Astrocyte (in vitro differentiated cells and primary cell): ENCODE measurements at regions not wholly inside any gene's neighbourhood (a gene's known extent, or its start where the extent isn't known, plus 50 kb on each side); places are given as distances from the start of the nearest gene placed in this dataset.
A peak's percentile ranks its signal among the peaks of the same experiment; 100 is the strongest.

Experiments
- DNase-seq: peaks from one replicate; pipeline ENCODE4 v3.0.0-alpha.2; 2010; ENCODE audit warnings: low read depth
- FAIRE-seq: peaks from 2 replicates; lab custom pipeline; 2011; peaks lifted over from hg19 to GRCh38; lab: Jason Lieb, UNC
- H2AFZ ChIP-seq: 2 replicates; pipeline ENCODE4 v1.6.0; 2012; ENCODE audit warnings: low read depth, low read length, inconsistent platforms
- H3K27ac ChIP-seq: 2 replicates; pipeline ENCODE4 v1.5.1; 2011; ENCODE audit warnings: low read depth, low read length, inconsistent platforms
- H3K27me3 ChIP-seq: 2 replicates; pipeline ENCODE4 v1.6.0; 2011; ENCODE audit warnings: low read length, inconsistent platforms; ENCODE audit not compliant: insufficient read depth
- H3K36me3 ChIP-seq: 2 replicates; pipeline ENCODE4 v1.5.1; 2011; ENCODE audit warnings: low read length, inconsistent platforms; ENCODE audit not compliant: insufficient read depth
- H3K4me1 ChIP-seq: 2 replicates; pipeline ENCODE4 v1.5.1; 2011; ENCODE audit warnings: low read length, inconsistent platforms; ENCODE audit not compliant: insufficient read depth
- H3K4me2 ChIP-seq: 2 replicates; pipeline ENCODE4 v1.6.0; 2012; ENCODE audit warnings: low read length, inconsistent platforms
- H3K4me3 ChIP-seq: 2 replicates; pipeline ENCODE4 v1.5.1; 2011; ENCODE audit warnings: low read depth, mild to moderate bottlenecking, low read length, inconsistent platforms; ENCODE audit not compliant: insufficient read depth
- H3K79me2 ChIP-seq: 2 replicates; pipeline ENCODE4 v1.6.0; 2012; ENCODE audit warnings: mild to moderate bottlenecking, low read length, inconsistent platforms; ENCODE audit not compliant: insufficient read depth
- H3K9ac ChIP-seq: 2 replicates; pipeline ENCODE4 v1.6.0; 2012; ENCODE audit warnings: mild to moderate bottlenecking, low read length, inconsistent platforms
- H3K9me3 ChIP-seq: 2 replicates; pipeline ENCODE4 v1.5.1; 2012; ENCODE audit warnings: low read depth, mild to moderate bottlenecking, low read length, inconsistent platforms; ENCODE audit not compliant: insufficient read depth
- H4K20me1 ChIP-seq: 2 replicates; pipeline ENCODE4 v1.6.0; 2012; ENCODE audit warnings: low read length, inconsistent platforms; ENCODE audit not compliant: insufficient read depth
- H3K27ac Mint-ChIP-seq: one replicate; pipeline ENCODE4 v1.8.0; 2021; ENCODE audit warnings: mild to moderate bottlenecking, mixed read lengths; ENCODE audit not compliant: unreplicated experiment
- H3K27me3 Mint-ChIP-seq: one replicate; pipeline ENCODE4 v1.8.0; 2021; ENCODE audit warnings: low read depth, mixed read lengths; ENCODE audit not compliant: unreplicated experiment
- H3K36me3 Mint-ChIP-seq: one replicate; pipeline ENCODE4 v1.8.0; 2021; ENCODE audit warnings: low read depth, mixed read lengths; ENCODE audit not compliant: unreplicated experiment
- H3K4me1 Mint-ChIP-seq: one replicate; pipeline ENCODE4 v1.8.0; 2021; ENCODE audit warnings: low read depth, mixed read lengths; ENCODE audit not compliant: unreplicated experiment
- H3K4me3 Mint-ChIP-seq: one replicate; pipeline ENCODE4 v1.8.0; 2021; ENCODE audit warnings: mild to moderate bottlenecking, moderate library complexity, mixed read lengths; ENCODE audit not compliant: unreplicated experiment
- H3K9me3 Mint-ChIP-seq: one replicate; pipeline ENCODE4 v1.8.0; 2021; ENCODE audit warnings: mild to moderate bottlenecking, mixed read lengths; ENCODE audit not compliant: unreplicated experiment
- EZH2 ChIP-seq: IDR thresholded peaks from 2 replicates; pipeline ENCODE4 v1.6.1; 2012; ENCODE audit warnings: mild to moderate bottlenecking, low read length, inconsistent platforms; ENCODE audit not compliant: insufficient read depth
- TF ChIP-seq, protein P1 (sequence below): IDR thresholded peaks from 2 replicates; pipeline ENCODE4 v1.5.1; 2011; ENCODE audit warnings: low read depth, mild to moderate bottlenecking, inconsistent platforms, low read length, moderate library complexity; ENCODE audit not compliant: insufficient read depth

GRCh38 chr4:157997296-157997695, 175.5 kb downstream of the GASK1B start:
- Mint-ChIP-seq H3K36me3 (no peaks in the 10 kb centered on the region), H3K9me3 (no peaks in the 10 kb centered on the region), H3K27ac (no peak overlapping the region), H3K4me3 (no peak overlapping the region), H3K4me1 (peaks cover 4% of the 10 kb centered on the region), H3K27me3 (no peaks in the 10 kb centered on the region)
- Histone ChIP-seq H3K27ac (no peak overlapping the region), H3K79me2 (no peaks in the 10 kb centered on the region), H3K4me2 (no peak overlapping the region), H2AFZ (no peak overlapping the region), H3K27me3 (no peaks in the 10 kb centered on the region), H4K20me1 (no peaks in the 10 kb centered on the region), H3K9me3 (no peaks in the 10 kb centered on the region), H3K4me1 (no peaks in the 10 kb centered on the region), H3K36me3 (no peaks in the 10 kb centered on the region), H3K4me3 (no peak overlapping the region), H3K9ac (no peak overlapping the region)
- no peak for DNase-seq
- no peak for FAIRE-seq
- TF ChIP-seq EZH2, result no peak
- TF ChIP-seq, protein P1, sequence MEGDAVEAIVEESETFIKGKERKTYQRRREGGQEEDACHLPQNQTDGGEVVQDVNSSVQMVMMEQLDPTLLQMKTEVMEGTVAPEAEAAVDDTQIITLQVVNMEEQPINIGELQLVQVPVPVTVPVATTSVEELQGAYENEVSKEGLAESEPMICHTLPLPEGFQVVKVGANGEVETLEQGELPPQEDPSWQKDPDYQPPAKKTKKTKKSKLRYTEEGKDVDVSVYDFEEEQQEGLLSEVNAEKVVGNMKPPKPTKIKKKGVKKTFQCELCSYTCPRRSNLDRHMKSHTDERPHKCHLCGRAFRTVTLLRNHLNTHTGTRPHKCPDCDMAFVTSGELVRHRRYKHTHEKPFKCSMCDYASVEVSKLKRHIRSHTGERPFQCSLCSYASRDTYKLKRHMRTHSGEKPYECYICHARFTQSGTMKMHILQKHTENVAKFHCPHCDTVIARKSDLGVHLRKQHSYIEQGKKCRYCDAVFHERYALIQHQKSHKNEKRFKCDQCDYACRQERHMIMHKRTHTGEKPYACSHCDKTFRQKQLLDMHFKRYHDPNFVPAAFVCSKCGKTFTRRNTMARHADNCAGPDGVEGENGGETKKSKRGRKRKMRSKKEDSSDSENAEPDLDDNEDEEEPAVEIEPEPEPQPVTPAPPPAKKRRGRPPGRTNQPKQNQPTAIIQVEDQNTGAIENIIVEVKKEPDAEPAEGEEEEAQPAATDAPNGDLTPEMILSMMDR, result no peak

GRCh38 chr4:157996061-157997028, 176.5 kb downstream of the GASK1B start:
- DNase-seq (no peak), FAIRE-seq (no peak)
- no peaks in the 10 kb centered on the region for H3K79me2 ChIP-seq
- H3K4me1 Mint-ChIP-seq, result peaks cover 4% of the 10 kb centered on the region
- no peak overlapping the region for H3K4me3 ChIP-seq
- no peaks in the 10 kb centered on the region for H3K9me3 ChIP-seq
- H3K27me3 ChIP-seq, result no peaks in the 10 kb centered on the region
- no peak overlapping the region for H3K27ac ChIP-seq
- H3K27me3 Mint-ChIP-seq, result no peaks in the 10 kb centered on the region
- no peak overlapping the region for H3K9ac ChIP-seq
- H3K36me3 Mint-ChIP-seq, result no peaks in the 10 kb centered on the region
- no peak overlapping the region for H3K4me2 ChIP-seq
- no peak overlapping the region for H3K4me3 Mint-ChIP-seq
- no peaks in the 10 kb centered on the region for H4K20me1 ChIP-seq
- H2AFZ ChIP-seq, result peak overlapping the region; percentile 60
- TF ChIP-seq, protein P1, result no peak
- TF ChIP-seq EZH2, result no peak
- H3K36me3 ChIP-seq, result no peaks in the 10 kb centered on the region
- no peaks in the 10 kb centered on the region for H3K9me3 Mint-ChIP-seq
- no peaks in the 10 kb centered on the region for H3K4me1 ChIP-seq
- no peak overlapping the region for H3K27ac Mint-ChIP-seq

- Mint-ChIP-seq H3K4me1 (peaks cover 4% of the 10 kb centered on the region), H3K27ac (no peak overlapping the region), H3K4me3 (no peak overlapping the region), H3K27me3 (no peaks in the 10 kb centered on the region), H3K36me3 (no peaks in the 10 kb centered on the region), H3K9me3 (no peaks in the 10 kb centered on the region)
- TF ChIP-seq EZH2, result no peak
- TF ChIP-seq, protein P1, result no peak
- no peaks in the 10 kb centered on the region for H3K79me2 ChIP-seq
- FAIRE-seq (no peak), DNase-seq (no peak)
- H3K4me3 ChIP-seq, result no peak overlapping the region
- no peak overlapping the region for H3K27ac ChIP-seq
- H3K9me3 ChIP-seq, result no peaks in the 10 kb centered on the region
- H3K4me2 ChIP-seq, result no peak overlapping the region
- H3K27me3 ChIP-seq, result no peaks in the 10 kb centered on the region
- H4K20me1 ChIP-seq, result no peaks in the 10 kb centered on the region
- peak overlapping the region; percentile 3 for H2AFZ ChIP-seq
- no peaks in the 10 kb centered on the region for H3K4me1 ChIP-seq
- H3K36me3 ChIP-seq, result no peaks in the 10 kb centered on the region
- no peak overlapping the region for H3K9ac ChIP-seq
Measured at GRCh38 chr4:157994863-157995262, 178.0 kb downstream of the GASK1B start.
